ENCODE measurements at regions not wholly inside any gene's neighbourhood (a gene's known extent, or its start where the extent isn't known, plus 50 kb on each side); places are given as distances from the start of the nearest gene placed in this dataset.
"Not testable (repeated sequence)": the region's sequence is repeated elsewhere in the genome, so short reads cannot be mapped to it uniquely, and the experiment has no call there.

DNA sequence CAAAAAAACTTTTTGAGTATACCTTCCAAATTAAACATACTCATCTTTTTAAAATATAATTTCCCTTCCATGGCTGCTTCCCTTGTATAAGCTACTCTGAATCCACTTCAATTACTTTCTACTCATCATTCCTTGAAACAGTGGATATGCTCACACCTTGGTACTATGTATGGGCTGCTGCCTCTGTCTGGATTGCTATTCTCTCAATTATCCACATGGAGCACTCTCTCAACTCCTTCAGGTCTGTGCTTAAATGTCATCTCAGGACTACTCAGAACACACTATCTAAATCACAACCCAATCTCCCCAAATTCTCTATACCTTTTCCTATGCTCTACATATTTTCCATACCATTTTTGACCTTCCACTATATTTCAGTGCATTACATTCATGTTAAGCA is 898.9 kb upstream of the EPHA5 start:
- no peak for DNase-seq (ENCODE audit: extremely low read depth in 1 of 2, low read depth in 1 of 2)

GRCh38 chr4:66568431-66568830 is 898.1 kb upstream of the EPHA5 start:
- DNase-seq (ENCODE audit: extremely low read depth in 1 of 2, low read depth in 1 of 2), result no peak

DNA sequence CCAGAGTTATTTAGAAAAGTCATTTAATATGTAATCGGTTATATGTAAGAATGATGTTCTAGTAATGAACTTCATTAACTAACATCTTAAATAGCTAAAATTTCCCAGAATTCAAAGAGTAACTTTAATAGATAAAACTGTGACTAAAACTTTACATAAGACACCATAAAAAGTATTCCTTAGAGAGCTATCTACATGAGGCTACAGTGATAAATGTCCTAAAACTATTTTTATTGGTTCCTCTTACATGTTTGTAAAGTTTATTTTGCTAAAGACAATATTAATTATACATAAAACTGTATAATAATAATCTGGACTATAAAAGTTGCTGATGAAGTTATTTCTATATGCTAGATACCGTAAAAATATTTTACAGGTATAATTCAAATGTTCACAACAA is 897.7 kb upstream of the EPHA5 start:
- DNase-seq (ENCODE audit: extremely low read depth in 1 of 2, low read depth in 1 of 2), result no peak

GRCh38 chr4:66567551-66567950 is 897.3 kb upstream of the EPHA5 start:
- no peak for DNase-seq (ENCODE audit: extremely low read depth in 1 of 2, low read depth in 1 of 2)

DNA sequence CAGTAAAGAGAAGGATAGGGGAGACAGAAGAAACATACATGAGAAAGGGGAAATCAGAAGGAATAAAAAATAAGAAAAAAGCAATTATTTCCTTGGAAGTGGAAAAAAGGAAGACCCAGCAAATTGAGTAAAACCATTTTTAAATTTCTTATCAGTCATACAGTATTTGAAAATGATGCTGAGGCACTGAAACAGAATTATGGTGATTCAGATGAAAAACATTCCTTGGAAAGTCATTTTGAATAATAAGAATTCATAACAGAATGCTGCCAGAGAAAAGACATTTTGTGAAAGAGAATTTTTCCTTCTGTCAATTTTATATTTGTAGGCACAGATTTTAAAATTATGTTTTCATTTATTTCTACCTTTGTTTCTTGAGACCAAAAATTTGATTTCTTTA is 895.5 kb upstream of the EPHA5 start:
- DNase-seq (ENCODE audit: extremely low read depth in 1 of 2, low read depth in 1 of 2), result no peak

DNA sequence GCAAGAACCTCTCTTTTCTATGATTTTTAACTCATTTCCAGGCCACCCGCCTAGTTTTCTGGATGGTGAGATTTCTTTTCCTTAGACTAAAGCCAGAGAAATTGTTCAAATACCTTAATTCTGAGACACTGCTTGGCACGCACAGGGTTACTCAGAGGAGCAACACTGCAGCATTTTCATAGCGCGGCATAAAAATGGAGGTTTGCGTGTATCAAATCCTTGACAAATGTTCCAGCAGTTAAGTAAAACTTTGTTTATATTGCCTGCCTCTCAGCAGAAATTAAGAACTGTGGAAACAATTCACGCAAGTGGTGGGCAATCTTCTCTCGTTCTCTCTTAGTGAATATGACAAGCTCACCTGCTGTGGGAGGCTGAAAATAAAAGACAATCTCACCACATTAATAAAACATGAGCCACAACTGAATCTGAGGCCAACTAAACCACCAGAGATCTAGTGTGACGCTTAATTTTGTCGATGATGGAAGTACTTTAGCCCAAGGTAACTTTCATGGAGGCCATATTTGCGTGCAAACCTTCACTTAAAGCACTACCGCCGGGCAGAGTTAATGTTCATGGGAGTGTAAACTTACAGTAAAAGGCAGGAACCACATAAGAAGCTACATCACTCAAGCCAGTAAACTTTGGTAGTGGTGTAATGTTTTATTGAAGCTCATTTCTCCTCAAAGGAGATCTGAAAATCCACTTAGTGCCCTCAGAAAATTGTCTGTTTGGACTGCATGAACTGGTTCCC is 894.8 kb upstream of the EPHA5 start:
- no peak for DNase-seq (ENCODE audit: extremely low read depth in 1 of 2, low read depth in 1 of 2)

DNA sequence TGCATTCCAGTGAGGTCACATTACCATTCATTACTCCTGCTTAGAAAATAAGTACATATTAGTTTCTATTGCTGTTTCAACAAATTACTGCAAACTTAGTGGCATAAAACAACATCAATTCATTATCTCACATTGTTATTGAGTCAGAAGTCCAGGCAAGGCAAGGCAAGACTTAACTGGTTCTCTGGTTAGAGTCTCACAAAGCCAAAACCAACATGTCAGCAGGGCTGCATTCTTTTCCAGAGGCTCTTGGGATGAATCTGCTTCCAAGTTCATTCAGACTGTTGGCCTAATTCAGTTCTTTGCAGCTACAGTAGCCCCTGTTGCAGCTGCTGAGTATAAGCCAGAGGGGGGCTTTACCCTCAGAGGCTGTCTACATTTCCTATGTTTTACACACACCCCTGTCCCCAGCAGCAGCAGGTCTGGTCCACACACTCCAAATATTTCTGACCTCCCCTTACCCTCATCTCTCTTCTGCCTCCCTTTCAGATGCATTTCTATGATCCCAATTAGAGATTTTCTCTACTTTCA is 892.1 kb upstream of the EPHA5 start:
- no peak for DNase-seq (ENCODE audit: extremely low read depth in 1 of 2, low read depth in 1 of 2)

- DNase-seq (ENCODE audit: extremely low read depth in 1 of 2, low read depth in 1 of 2), result not testable (repeated sequence)
These were observed 891.3 kb upstream of the EPHA5 start for GRCh38 chr4:66561465-66562053.

- DNase-seq (ENCODE audit: extremely low read depth in 1 of 2, low read depth in 1 of 2), result no peak
These were observed 888.4 kb upstream of the EPHA5 start for GRCh38 chr4:66558651-66559050.

DNA sequence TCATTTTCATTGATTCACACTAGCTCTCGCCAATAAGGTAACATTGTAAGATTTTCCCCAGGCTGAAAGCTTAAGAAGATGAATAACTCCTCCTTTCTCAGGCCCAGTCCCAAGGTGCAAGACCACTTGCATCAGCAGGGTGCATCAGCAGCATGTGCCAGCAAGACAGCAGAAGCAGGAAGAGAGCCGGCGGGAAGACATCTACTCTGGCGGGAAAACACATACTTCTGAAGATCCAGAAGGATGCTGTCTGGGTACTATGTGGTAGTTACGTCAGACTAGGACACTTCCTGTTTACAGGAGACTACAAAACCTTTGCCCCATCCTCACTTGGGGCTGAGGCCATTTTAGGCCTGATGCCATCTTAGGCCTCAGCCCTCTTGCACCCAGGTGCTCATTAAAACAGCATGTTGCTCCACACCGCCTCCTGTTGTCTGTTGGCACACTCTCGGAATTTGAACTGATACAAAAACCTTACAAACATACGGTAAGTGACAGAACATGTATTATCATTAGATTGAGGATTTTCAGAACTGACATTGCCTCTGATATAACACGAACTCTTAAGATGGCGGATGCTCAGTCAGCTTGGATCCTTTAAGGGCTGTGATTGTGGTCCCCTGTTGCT is 886.5 kb upstream of the EPHA5 start:
- DNase-seq (ENCODE audit: extremely low read depth in 1 of 2, low read depth in 1 of 2), result no peak

GRCh38 chr4:66555301-66555700 is 885.0 kb upstream of the EPHA5 start:
- no peak for DNase-seq (ENCODE audit: extremely low read depth in 1 of 2, low read depth in 1 of 2)

DNA sequence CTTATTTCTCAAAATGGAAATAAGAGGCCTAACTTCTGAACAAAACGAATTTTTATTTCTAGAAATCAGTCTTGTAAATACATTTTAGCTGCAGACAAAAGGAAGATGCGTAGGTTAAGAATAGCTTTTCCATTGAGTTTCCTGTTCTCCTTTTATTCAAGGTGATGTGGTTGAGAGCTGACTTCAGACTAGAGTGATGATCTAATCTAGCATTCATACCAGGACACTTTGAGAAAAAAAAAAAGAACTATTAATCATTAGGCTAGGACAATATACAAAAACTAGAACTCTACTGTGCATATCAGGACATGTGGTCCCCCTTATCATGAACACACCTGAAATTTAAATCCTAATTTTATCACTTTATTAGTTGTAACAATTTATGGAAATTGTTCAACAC is 884.5 kb upstream of the EPHA5 start:
- DNase-seq (ENCODE audit: extremely low read depth in 1 of 2, low read depth in 1 of 2), result no peak

DNA sequence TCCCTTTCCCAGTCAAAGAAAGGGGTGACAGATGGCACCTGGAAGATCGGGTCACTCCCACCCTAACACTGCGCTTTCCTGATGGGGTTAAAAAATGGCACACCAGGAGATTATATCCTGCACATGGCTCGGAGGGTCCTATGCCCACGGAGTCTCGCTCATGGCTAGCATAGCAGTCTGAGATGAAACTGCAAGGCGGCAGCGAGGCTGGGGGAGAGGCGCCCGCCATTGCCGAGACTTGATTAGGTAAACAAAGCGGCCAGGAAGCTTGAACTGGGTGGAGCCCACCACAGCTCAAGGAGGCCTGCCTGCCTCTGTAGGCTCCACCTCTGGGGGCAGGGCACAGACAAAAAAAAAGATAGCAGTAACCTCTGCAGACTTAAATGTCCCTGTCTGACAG is 875.0 kb upstream of the EPHA5 start:
- DNase-seq (ENCODE audit: extremely low read depth in 1 of 2, low read depth in 1 of 2), result not testable (repeated sequence)

GRCh38 chr4:66544281-66544680 is 874.0 kb upstream of the EPHA5 start:
- no peak for DNase-seq (ENCODE audit: extremely low read depth in 1 of 2, low read depth in 1 of 2)

- no peak for DNase-seq (ENCODE audit: extremely low read depth in 1 of 2, low read depth in 1 of 2)
These were observed 869.5 kb upstream of the EPHA5 start for GRCh38 chr4:66539745-66540144.

DNA sequence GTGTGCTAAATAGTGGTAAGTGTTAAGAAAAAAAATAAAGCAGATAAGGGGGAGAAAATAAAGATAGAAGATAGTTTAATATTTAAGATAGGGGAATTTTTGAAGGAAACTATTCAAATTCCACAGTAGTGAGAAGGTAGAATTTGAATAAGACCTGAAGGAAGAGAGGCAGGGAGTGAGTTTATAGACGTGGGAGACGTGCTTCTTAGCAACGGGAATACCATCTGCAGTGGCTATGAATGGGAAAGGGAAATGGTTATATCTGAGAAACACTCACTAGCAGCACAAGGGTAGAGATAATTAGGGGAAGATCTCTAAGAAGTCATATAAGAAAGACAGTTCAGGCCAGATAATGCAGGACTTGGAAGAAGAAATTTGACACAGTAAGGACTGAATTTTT is 854.5 kb upstream of the EPHA5 start:
- no peak for DNase-seq (ENCODE audit: extremely low read depth in 1 of 2, low read depth in 1 of 2)

GRCh38 chr4:66522244-66522643 is 852.0 kb upstream of the EPHA5 start:
- DNase-seq (ENCODE audit: extremely low read depth in 1 of 2, low read depth in 1 of 2), result no peak

GRCh38 chr4:66516940-66517339 is 846.7 kb upstream of the EPHA5 start:
- no peak for DNase-seq (ENCODE audit: extremely low read depth in 1 of 2, low read depth in 1 of 2)

DNA sequence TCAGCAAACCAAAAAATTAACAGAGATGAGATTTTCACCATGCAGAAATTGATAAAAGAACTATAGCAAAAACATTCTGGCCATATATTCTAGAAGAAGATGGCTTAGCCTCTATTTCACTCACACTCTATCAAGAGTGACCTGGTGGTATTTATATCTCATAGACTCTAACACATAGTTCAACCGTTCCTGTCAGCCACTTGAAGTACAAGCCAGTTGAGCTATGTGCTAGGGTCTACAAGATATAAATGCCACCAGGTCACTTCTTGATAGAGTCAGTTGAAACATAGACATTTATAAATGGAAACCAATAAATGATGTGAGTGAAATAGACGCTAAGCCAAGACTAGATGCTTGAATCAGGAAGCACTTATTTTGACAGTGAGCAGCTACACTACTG is 836.7 kb upstream of the EPHA5 start:
- no peak for DNase-seq (ENCODE audit: extremely low read depth in 1 of 2, low read depth in 1 of 2)

DNA sequence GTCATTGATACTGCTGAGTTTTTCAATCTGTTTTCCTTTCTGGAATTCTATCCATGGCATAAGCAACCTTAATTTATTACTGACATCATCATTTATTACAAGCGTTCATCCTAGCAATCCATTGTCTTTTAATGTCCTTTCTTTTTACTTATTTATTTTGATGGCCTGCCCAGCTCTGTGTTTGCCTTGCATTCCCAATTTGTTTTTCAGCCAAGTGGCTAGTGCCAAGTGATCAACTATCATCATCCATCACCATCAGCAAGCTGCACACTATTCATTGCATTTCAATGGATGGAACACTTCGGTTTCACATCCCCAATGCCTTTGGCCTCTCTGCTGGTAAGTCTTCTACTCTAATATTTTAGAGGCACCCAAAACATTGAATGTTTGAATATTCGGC is 831.7 kb upstream of the EPHA5 start:
- DNase-seq (ENCODE audit: extremely low read depth in 1 of 2, low read depth in 1 of 2), result no peak

DNA sequence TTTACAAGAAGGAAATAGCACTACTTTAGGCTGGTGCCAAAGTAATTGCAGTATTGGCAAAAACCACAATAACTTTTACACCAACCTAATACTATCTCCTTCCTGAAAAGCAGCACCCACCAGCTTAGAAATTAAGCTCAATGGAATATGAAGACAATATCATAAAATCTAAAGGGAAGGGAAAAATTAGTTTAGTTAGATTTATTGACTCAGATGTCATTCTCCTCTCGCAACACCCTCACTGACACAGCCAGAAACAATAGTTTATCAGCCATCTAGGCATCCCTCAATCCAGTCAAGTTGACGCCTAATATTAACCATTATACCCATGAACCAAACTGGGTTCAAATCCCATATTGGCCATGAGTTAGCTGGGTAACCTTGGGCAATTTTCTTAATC is 820.4 kb upstream of the EPHA5 start:
- DNase-seq (ENCODE audit: extremely low read depth in 1 of 2, low read depth in 1 of 2), result no peak

GRCh38 chr4:66489783-66490452 is 819.6 kb upstream of the EPHA5 start:
- DNase-seq (ENCODE audit: extremely low read depth in 1 of 2, low read depth in 1 of 2), result no peak
